HepG2 (cell line): ENCODE measurements at regions not wholly inside any gene's neighbourhood (a gene's known extent, or its start where the extent isn't known, plus 50 kb on each side); places are given as distances from the start of the nearest gene placed in this dataset.

Source experiments
- FOXM1 ChIP-seq: sonication (generic); formaldehyde crosslinking; IDR thresholded peaks from 2 replicates; pipeline ENCODE4 v1.5.0; 2020; ENCODE audit warnings: missing genetic modification reagents
- KIAA2018 ChIP-seq: sonication (generic); formaldehyde crosslinking; IDR thresholded peaks from 2 replicates; pipeline ENCODE4 v1.5.0; 2020; ENCODE audit warnings: mild to moderate bottlenecking, missing genetic modification reagents, borderline replicate concordance
- TP53 ChIP-seq: sonication (generic); formaldehyde crosslinking; conservative IDR thresholded peaks from 2 replicates; pipeline ENCODE4 v1.4.0; 2020; ENCODE audit warnings: missing genetic modification reagents
- ZNF143 ChIP-seq: sonication (generic); formaldehyde crosslinking; IDR thresholded peaks from 2 replicates; pipeline ENCODE4 v1.4.0; 2020; ENCODE audit warnings: missing genetic modification reagents
- ZNF280D ChIP-seq: sonication (generic); formaldehyde crosslinking; IDR thresholded peaks from 2 replicates; pipeline ENCODE4 v1.5.1; 2020; ENCODE audit warnings: mild to moderate bottlenecking, missing genetic modification reagents
- ZNF772 ChIP-seq: sonication (generic); formaldehyde crosslinking; IDR thresholded peaks from 2 replicates; pipeline ENCODE4 v1.5.0; 2020; ENCODE audit warnings: mild to moderate bottlenecking, missing genetic modification reagents

GRCh38 chr1:98172022-98172421 is 251.2 kb upstream of the DPYD start (continued):
- TF ChIP-seq KIAA2018 (CRISPR knock-in tag) (no peak), ZNF772 (CRISPR knock-in tag) (no peak), FOXM1 (CRISPR knock-in tag) (no peak), ZNF143 (no peak), TP53 (CRISPR knock-in tag) (no peak), ZNF280D (no peak)
- TF ChIP-seq, all 625 proteins: peak for 0
